ENCODE measurements at regions not wholly inside any gene's neighbourhood (a gene's known extent, or its start where the extent isn't known, plus 50 kb on each side); places are given as distances from the start of the nearest gene placed in this dataset.
"Not testable (repeated sequence)": the region's sequence is repeated elsewhere in the genome, so short reads cannot be mapped to it uniquely, and the experiment has no call there.

- H3K79me2 ChIP-seq (ENCODE audit: control insufficient read depth, insufficient read depth, low read length); H3K4me3 ChIP-seq (ENCODE audit: control insufficient read depth in 2 of 3, extremely low read depth in 1 of 3, insufficient read depth in 2 of 3, low read depth in 1 of 3, low read length in 3 of 3); dilution Hi-C loops (cut with MboI; ENCODE audit: extremely low pct_ligation_motif_present, low sequenced_read_pairs); H3K27ac ChIP-seq (ENCODE audit: control insufficient read depth, insufficient read depth, low read length); FAIRE-seq; H3K9me3 ChIP-seq (ENCODE audit: control insufficient read depth, low read depth, low read length); H3K36me3 ChIP-seq (ENCODE audit: control insufficient read depth in 2 of 2, extremely low read depth in 1 of 2, insufficient read depth in 2 of 2, low read length in 2 of 2); H4K20me1 ChIP-seq (ENCODE audit: control insufficient read depth, extremely low read depth, insufficient read depth, low read length); H3K9ac ChIP-seq (ENCODE audit: control insufficient read depth, extremely low read depth, insufficient read depth, low read length); H3K9me1 ChIP-seq (ENCODE audit: control insufficient read depth, extremely low read depth, insufficient read depth, low read length); H3K4me1 ChIP-seq (ENCODE audit: control insufficient read depth, extremely low read depth, insufficient read depth, low read length); DNase-seq (ENCODE audit: low read depth, low spot score); H3K27me3 ChIP-seq (ENCODE audit: control insufficient read depth, extremely low read depth, insufficient read depth, low read length); H3K4me2 ChIP-seq (ENCODE audit: control insufficient read depth, extremely low read depth, insufficient read depth, low read depth, low read length); H2AFZ ChIP-seq (ENCODE audit: control insufficient read depth, low read length): not testable (repeated sequence)
Observed at GRCh38 chr2:130268333-130268732, 70.1 kb upstream of the TUBA3E start.

GRCh38 chr2:130267572-130267971 is 69.3 kb upstream of the TUBA3E start:
- dilution Hi-C loops (cut with MboI; ENCODE audit: extremely low pct_ligation_motif_present, low sequenced_read_pairs); H3K4me3 ChIP-seq (ENCODE audit: control insufficient read depth in 2 of 3, extremely low read depth in 1 of 3, insufficient read depth in 2 of 3, low read depth in 1 of 3, low read length in 3 of 3); H3K4me1 ChIP-seq (ENCODE audit: control insufficient read depth, extremely low read depth, insufficient read depth, low read length): not testable (repeated sequence)

GRCh38 chr2:130266836-130267235 is 68.6 kb upstream of the TUBA3E start:
- H3K4me3 ChIP-seq (ENCODE audit: control insufficient read depth in 2 of 3, extremely low read depth in 1 of 3, insufficient read depth in 2 of 3, low read depth in 1 of 3, low read length in 3 of 3); H3K27me3 ChIP-seq (ENCODE audit: control insufficient read depth, extremely low read depth, insufficient read depth, low read length); H3K9me1 ChIP-seq (ENCODE audit: control insufficient read depth, extremely low read depth, insufficient read depth, low read length); H3K4me1 ChIP-seq (ENCODE audit: control insufficient read depth, extremely low read depth, insufficient read depth, low read length); DNase-seq (ENCODE audit: low read depth, low spot score); H3K4me2 ChIP-seq (ENCODE audit: control insufficient read depth, extremely low read depth, insufficient read depth, low read depth, low read length); H3K9ac ChIP-seq (ENCODE audit: control insufficient read depth, extremely low read depth, insufficient read depth, low read length); dilution Hi-C loops (cut with MboI; ENCODE audit: extremely low pct_ligation_motif_present, low sequenced_read_pairs); FAIRE-seq; H4K20me1 ChIP-seq (ENCODE audit: control insufficient read depth, extremely low read depth, insufficient read depth, low read length); H3K36me3 ChIP-seq (ENCODE audit: control insufficient read depth in 2 of 2, extremely low read depth in 1 of 2, insufficient read depth in 2 of 2, low read length in 2 of 2); H2AFZ ChIP-seq (ENCODE audit: control insufficient read depth, low read length); H3K9me3 ChIP-seq (ENCODE audit: control insufficient read depth, low read depth, low read length); H3K79me2 ChIP-seq (ENCODE audit: control insufficient read depth, insufficient read depth, low read length); H3K27ac ChIP-seq (ENCODE audit: control insufficient read depth, insufficient read depth, low read length): not testable (repeated sequence)

More at GRCh38 chr2:130267572-130267971, 69.3 kb upstream of the TUBA3E start:
- H3K27ac ChIP-seq (ENCODE audit: control insufficient read depth, insufficient read depth, low read length); H3K27me3 ChIP-seq (ENCODE audit: control insufficient read depth, extremely low read depth, insufficient read depth, low read length); H3K9me3 ChIP-seq (ENCODE audit: control insufficient read depth, low read depth, low read length); H2AFZ ChIP-seq (ENCODE audit: control insufficient read depth, low read length); H3K79me2 ChIP-seq (ENCODE audit: control insufficient read depth, insufficient read depth, low read length); H3K36me3 ChIP-seq (ENCODE audit: control insufficient read depth in 2 of 2, extremely low read depth in 1 of 2, insufficient read depth in 2 of 2, low read length in 2 of 2); H3K9ac ChIP-seq (ENCODE audit: control insufficient read depth, extremely low read depth, insufficient read depth, low read length); H4K20me1 ChIP-seq (ENCODE audit: control insufficient read depth, extremely low read depth, insufficient read depth, low read length); H3K9me1 ChIP-seq (ENCODE audit: control insufficient read depth, extremely low read depth, insufficient read depth, low read length); H3K4me2 ChIP-seq (ENCODE audit: control insufficient read depth, extremely low read depth, insufficient read depth, low read depth, low read length); DNase-seq (ENCODE audit: low read depth, low spot score); FAIRE-seq: not testable (repeated sequence)

- dilution Hi-C loops (cut with MboI; ENCODE audit: extremely low pct_ligation_motif_present, low sequenced_read_pairs); FAIRE-seq; H3K27me3 ChIP-seq (ENCODE audit: control insufficient read depth, extremely low read depth, insufficient read depth, low read length): not testable (repeated sequence)
Observed at GRCh38 chr2:130265570-130266247, 67.5 kb upstream of the TUBA3E start.

GRCh38 chr2:130264901-130265320 is 66.7 kb upstream of the TUBA3E start:
- H3K4me2 ChIP-seq (ENCODE audit: control insufficient read depth, extremely low read depth, insufficient read depth, low read depth, low read length); H4K20me1 ChIP-seq (ENCODE audit: control insufficient read depth, extremely low read depth, insufficient read depth, low read length); H3K9ac ChIP-seq (ENCODE audit: control insufficient read depth, extremely low read depth, insufficient read depth, low read length); H3K27ac ChIP-seq (ENCODE audit: control insufficient read depth, insufficient read depth, low read length); H3K9me1 ChIP-seq (ENCODE audit: control insufficient read depth, extremely low read depth, insufficient read depth, low read length); H3K4me3 ChIP-seq (ENCODE audit: control insufficient read depth in 2 of 3, extremely low read depth in 1 of 3, insufficient read depth in 2 of 3, low read depth in 1 of 3, low read length in 3 of 3); H2AFZ ChIP-seq (ENCODE audit: control insufficient read depth, low read length); DNase-seq (ENCODE audit: low read depth, low spot score); H3K27me3 ChIP-seq (ENCODE audit: control insufficient read depth, extremely low read depth, insufficient read depth, low read length); H3K4me1 ChIP-seq (ENCODE audit: control insufficient read depth, extremely low read depth, insufficient read depth, low read length); H3K36me3 ChIP-seq (ENCODE audit: control insufficient read depth in 2 of 2, extremely low read depth in 1 of 2, insufficient read depth in 2 of 2, low read length in 2 of 2); FAIRE-seq; dilution Hi-C loops (cut with MboI; ENCODE audit: extremely low pct_ligation_motif_present, low sequenced_read_pairs); H3K79me2 ChIP-seq (ENCODE audit: control insufficient read depth, insufficient read depth, low read length); H3K9me3 ChIP-seq (ENCODE audit: control insufficient read depth, low read depth, low read length): not testable (repeated sequence)

More at GRCh38 chr2:130265570-130266247, 67.5 kb upstream of the TUBA3E start:
- H3K4me3 ChIP-seq (ENCODE audit: control insufficient read depth in 2 of 3, extremely low read depth in 1 of 3, insufficient read depth in 2 of 3, low read depth in 1 of 3, low read length in 3 of 3); H3K79me2 ChIP-seq (ENCODE audit: control insufficient read depth, insufficient read depth, low read length); H4K20me1 ChIP-seq (ENCODE audit: control insufficient read depth, extremely low read depth, insufficient read depth, low read length); H2AFZ ChIP-seq (ENCODE audit: control insufficient read depth, low read length); H3K36me3 ChIP-seq (ENCODE audit: control insufficient read depth in 2 of 2, extremely low read depth in 1 of 2, insufficient read depth in 2 of 2, low read length in 2 of 2); H3K9ac ChIP-seq (ENCODE audit: control insufficient read depth, extremely low read depth, insufficient read depth, low read length); H3K9me1 ChIP-seq (ENCODE audit: control insufficient read depth, extremely low read depth, insufficient read depth, low read length); H3K4me2 ChIP-seq (ENCODE audit: control insufficient read depth, extremely low read depth, insufficient read depth, low read depth, low read length); H3K27ac ChIP-seq (ENCODE audit: control insufficient read depth, insufficient read depth, low read length); H3K4me1 ChIP-seq (ENCODE audit: control insufficient read depth, extremely low read depth, insufficient read depth, low read length); DNase-seq (ENCODE audit: low read depth, low spot score); H3K9me3 ChIP-seq (ENCODE audit: control insufficient read depth, low read depth, low read length): not testable (repeated sequence)
